Neural progenitor cell (in vitro differentiated cells): ENCODE measurements at regions not wholly inside any gene's neighbourhood (a gene's known extent, or its start where the extent isn't known, plus 50 kb on each side); places are given as distances from the start of the nearest gene placed in this dataset.

Experiments used
- EZH2phosphoT487 ChIP-seq: fragments of 200-600 bp; sonication (generic); IDR thresholded peaks from 2 replicates; pipeline ENCODE4 v1.6.1; 2017; ENCODE audit warnings: antibody characterized with exemption
- TF ChIP-seq, protein P1 (sequence below): fragments of 200-600 bp; sonication (generic); IDR thresholded peaks from 2 replicates; pipeline ENCODE4 v1.5.1; 2017; ENCODE audit warnings: antibody characterized with exemption, mild to moderate bottlenecking

DNA sequence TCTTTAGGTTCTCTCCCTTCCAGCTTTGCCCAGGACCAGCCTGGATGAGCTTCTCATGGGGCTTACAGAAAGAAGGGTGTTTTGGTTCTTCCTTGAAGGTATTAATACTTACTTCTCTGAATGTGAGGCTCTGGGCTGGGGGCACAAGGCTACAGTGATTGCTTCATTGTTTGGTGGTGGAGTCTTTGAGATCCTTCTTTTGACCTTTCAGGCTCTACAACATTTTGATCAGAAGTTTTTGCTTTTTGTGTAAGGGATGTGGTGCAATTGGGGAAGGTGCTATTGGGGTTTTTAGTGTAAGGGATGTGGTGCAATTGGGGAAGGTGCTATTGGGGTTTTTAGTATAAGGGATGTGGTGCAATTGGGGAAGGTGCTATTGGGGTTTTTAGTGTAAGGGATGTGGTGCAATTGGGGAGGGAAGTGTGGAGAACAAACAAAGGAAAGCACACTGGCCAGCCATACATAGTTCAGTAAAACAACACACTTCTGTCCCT, 103.6 kb upstream of the IVNS1ABP start:
- TF ChIP-seq, protein P1, sequence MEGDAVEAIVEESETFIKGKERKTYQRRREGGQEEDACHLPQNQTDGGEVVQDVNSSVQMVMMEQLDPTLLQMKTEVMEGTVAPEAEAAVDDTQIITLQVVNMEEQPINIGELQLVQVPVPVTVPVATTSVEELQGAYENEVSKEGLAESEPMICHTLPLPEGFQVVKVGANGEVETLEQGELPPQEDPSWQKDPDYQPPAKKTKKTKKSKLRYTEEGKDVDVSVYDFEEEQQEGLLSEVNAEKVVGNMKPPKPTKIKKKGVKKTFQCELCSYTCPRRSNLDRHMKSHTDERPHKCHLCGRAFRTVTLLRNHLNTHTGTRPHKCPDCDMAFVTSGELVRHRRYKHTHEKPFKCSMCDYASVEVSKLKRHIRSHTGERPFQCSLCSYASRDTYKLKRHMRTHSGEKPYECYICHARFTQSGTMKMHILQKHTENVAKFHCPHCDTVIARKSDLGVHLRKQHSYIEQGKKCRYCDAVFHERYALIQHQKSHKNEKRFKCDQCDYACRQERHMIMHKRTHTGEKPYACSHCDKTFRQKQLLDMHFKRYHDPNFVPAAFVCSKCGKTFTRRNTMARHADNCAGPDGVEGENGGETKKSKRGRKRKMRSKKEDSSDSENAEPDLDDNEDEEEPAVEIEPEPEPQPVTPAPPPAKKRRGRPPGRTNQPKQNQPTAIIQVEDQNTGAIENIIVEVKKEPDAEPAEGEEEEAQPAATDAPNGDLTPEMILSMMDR = no peak
- TF ChIP-seq EZH2phosphoT487 = no peak
